B cell (primary cell): ENCODE measurements at regions not wholly inside any gene's neighbourhood (a gene's known extent, or its start where the extent isn't known, plus 50 kb on each side); places are given as distances from the start of the nearest gene placed in this dataset.

ENCODE experiments used
- ATAC-seq: fragments of 200-7000 bp; cut with Tn5 transposase; one replicate; pipeline ENCODE4 v1.10.0; 2021; ENCODE audit warnings: low read depth, mild to moderate bottlenecking, moderate number of reproducible peaks, moderate library complexity
- CTCF ChIA-PET: fragments of 350-600 bp; sonication (Branson Sonifier 250); formaldehyde crosslinking; loops from one replicate; lab custom pipeline; 2021; ENCODE audit warnings: antibody characterized with exemption, inconsistent platforms; lab: Charles Lee
- POLR2A ChIA-PET: fragments of 350-600 bp; sonication (Branson Sonifier 250); formaldehyde crosslinking; loops from one replicate; lab custom pipeline; 2021; ENCODE audit warnings: antibody characterized with exemption; lab: Charles Lee
- DNase-seq: peaks from one replicate; pipeline ENCODE4 v3.0.0; 2013
- H2AFZ ChIP-seq: 2 replicates; pipeline ENCODE4 v1.6.1; 2012; ENCODE audit warnings: mild to moderate bottlenecking, low read depth, low read length; ENCODE audit not compliant: insufficient read depth, poor library complexity, severe bottlenecking
- H3K27ac ChIP-seq, 2 donors: 1 replicate in 1 of 2; 2 replicates in 1 of 2; pipeline ENCODE4 v1.5.1; 2012 to 2013; ENCODE audit warnings: low read length in 2 of 2, mild to moderate bottlenecking in 2 of 2, moderate library complexity in 1 of 2
- H3K27me3 ChIP-seq, 4 experiments: fragments of 200-600 bp in 1 of 4; sonication (generic) in 1 of 4; replicated peaks in 1 of 4; 1 replicate in 2 of 4; 2 replicates in 2 of 4; pipeline versions ENCODE4 v1.6.1 to v1.7.0; 2013 to 2016; ENCODE audit warnings: low read length in 3 of 4, mild to moderate bottlenecking in 2 of 4, mixed read lengths in 1 of 4, moderate library complexity in 1 of 4; ENCODE audit not compliant: insufficient read depth in 4 of 4, control insufficient read depth in 3 of 4; ENCODE audit errors: control extremely low read depth in 1 of 4
- H3K36me3 ChIP-seq, 2 experiments: replicated peaks in 1 of 2; 1 replicate in 1 of 2; 2 replicates in 1 of 2; pipeline versions ENCODE4 v1.6.1 to v1.7.1; 2013; ENCODE audit warnings: low read length in 1 of 2; ENCODE audit not compliant: insufficient read depth in 2 of 2, control insufficient read depth in 1 of 2; ENCODE audit errors: control extremely low read depth in 1 of 2, extremely low read depth in 1 of 2
- H3K4me1 ChIP-seq, 2 donors: fragments of 200-600 bp in 1 of 2; sonication (generic) in 1 of 2; 1 replicate in 1 of 2; 2 replicates in 1 of 2; pipeline versions ENCODE4 v1.5.1 to v1.6.1; 2013 to 2017; ENCODE audit warnings: low read length in 2 of 2; ENCODE audit not compliant: control insufficient read depth in 2 of 2, insufficient read depth in 2 of 2
- H3K4me2 ChIP-seq: replicated peaks from 2 replicates; pipeline ENCODE3; 2012; ENCODE audit warnings: mild to moderate bottlenecking, low read depth, low read length; ENCODE audit not compliant: poor library complexity, severe bottlenecking
- H3K4me3 ChIP-seq, 5 experiments: fragments of 200-600 bp in 1 of 5; sonication (generic) in 1 of 5; 1 replicate in 3 of 5; 2 replicates in 2 of 5; pipeline versions ENCODE4 v1.5.1 to v1.7.0; 2011 to 2016; ENCODE audit warnings: low read length in 4 of 5, mild to moderate bottlenecking in 4 of 5, low read depth in 2 of 5, control low read depth in 1 of 5, moderate library complexity in 1 of 5; ENCODE audit not compliant: insufficient read depth in 1 of 5; ENCODE audit errors: control extremely low read depth in 1 of 5, extremely low read depth in 1 of 5
- H3K79me2 ChIP-seq: fragments of 200-600 bp; sonication (generic); one replicate; pipeline ENCODE4 v1.6.0; 2016; ENCODE audit warnings: low read length; ENCODE audit not compliant: control insufficient read depth, insufficient read depth
- H3K9ac ChIP-seq: fragments of 200-600 bp; sonication (generic); 2 replicates; pipeline ENCODE4 v1.6.1; 2017; ENCODE audit warnings: mild to moderate bottlenecking, low read length, moderate library complexity
- H3K9me3 ChIP-seq, 3 donors: one replicate each; pipeline versions ENCODE4 v1.6.1 to v1.7.1; 2013; ENCODE audit warnings: low read length in 2 of 3; ENCODE audit not compliant: control insufficient read depth in 2 of 3, insufficient read depth in 1 of 3; ENCODE audit errors: control extremely low read depth in 1 of 3
- H4K20me1 ChIP-seq: 2 replicates; pipeline ENCODE4 v1.6.0; 2012; ENCODE audit warnings: mild to moderate bottlenecking, low read length; ENCODE audit not compliant: insufficient read depth, control insufficient read depth, poor library complexity, severe bottlenecking
- H3K27ac Mint-ChIP-seq: one replicate; pipeline ENCODE4 v1.8.0; 2021; ENCODE audit warnings: mixed read lengths
- H3K27me3 Mint-ChIP-seq: one replicate; pipeline ENCODE4 v1.8.0; 2021; ENCODE audit warnings: mixed read lengths
- H3K4me1 Mint-ChIP-seq: one replicate; pipeline ENCODE4 v1.8.0; 2021; ENCODE audit warnings: mixed read lengths
- H3K4me3 Mint-ChIP-seq: one replicate; pipeline ENCODE4 v1.8.0; 2021; ENCODE audit warnings: mixed read lengths
- H3K9me3 Mint-ChIP-seq: one replicate; pipeline ENCODE4 v1.8.0; 2022; ENCODE audit warnings: mixed read lengths; ENCODE audit not compliant: insufficient read depth
- EZH2 ChIP-seq: IDR thresholded peaks from 2 replicates; pipeline ENCODE4 v1.6.1; 2012; ENCODE audit warnings: borderline replicate concordance, low read depth, mild to moderate bottlenecking, moderate library complexity, low read length; ENCODE audit not compliant: insufficient read depth, poor library complexity, severe bottlenecking
- WGBS: methylation state at CpG from one replicate; pipeline ENCODE4 v1.1.5; 2013; ENCODE audit warnings: missing lambda C conversion rate; ENCODE audit not compliant: insufficient coverage; 5-methylcytosine and 5-hydroxymethylcytosine counted together
- intact Hi-C: fragments of 100-400 bp; cut with micrococcal nuclease; formaldehyde crosslinking; loops from one replicate; pipeline ENCODE4 v1.10.0; 2022
- TF ChIP-seq, protein P1 (sequence below): fragments of 200-600 bp; IDR thresholded peaks from one replicate; pipeline ENCODE4 v1.8.0; 2022; ENCODE audit warnings: antibody characterized with exemption, mild to moderate bottlenecking

DNA sequence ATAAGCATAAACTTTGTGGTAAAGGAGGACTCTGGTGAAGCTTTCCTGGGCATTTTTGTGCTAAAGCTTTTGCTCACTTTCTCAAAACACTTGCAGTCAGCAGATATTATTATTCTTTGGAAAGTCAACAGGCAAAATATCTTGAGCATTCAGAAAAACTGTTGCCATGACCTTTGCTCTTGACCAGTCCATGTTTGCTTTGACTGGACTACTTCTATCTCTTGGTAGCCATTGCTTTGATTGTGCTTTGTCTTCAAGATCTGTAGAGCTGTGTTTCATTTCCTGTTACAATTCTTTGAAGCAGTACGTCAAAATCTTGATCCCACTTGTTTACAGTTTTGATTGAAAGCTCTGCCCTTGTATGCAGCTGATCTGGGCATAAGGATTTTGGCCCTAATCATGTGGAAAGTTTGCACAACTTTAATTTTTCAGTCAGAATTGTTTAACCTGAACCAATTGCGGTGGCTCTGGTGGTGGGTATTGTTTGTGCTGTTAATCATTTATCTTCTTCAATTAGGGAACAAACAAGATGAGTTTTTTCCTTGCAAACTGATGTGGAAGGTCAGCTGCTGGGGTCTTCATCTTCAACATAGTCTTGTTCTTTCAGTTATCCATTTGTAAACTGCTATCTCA is 121.5 kb upstream of the NUDT6 start:
- no peaks in the 10 kb centered on the region for H3K36me3 ChIP-seq
- H3K4me3 Mint-ChIP-seq = no peak overlapping the region
- WGBS = 0% methylated on average over 1 of the region's 2 CpGs
- intact Hi-C loops = no loop called here
- no peaks in the 10 kb centered on the region for H3K27me3 Mint-ChIP-seq
- no peak overlapping the region for H3K9ac ChIP-seq
- H2AFZ ChIP-seq = no peak overlapping the region
- ChIA-PET POLR2A (no interaction called here), CTCF (interaction anchor here (0.5 kb wide), 1 partner anchor 816 kb away, joined by 4 read pairs; no protein-coding TSS in a partner anchor)
- H3K27ac ChIP-seq = no peak overlapping the region
- DNase-seq (no peak), ATAC-seq (no peak)
- no peaks in the 10 kb centered on the region for H3K4me1 Mint-ChIP-seq
- no peak overlapping the region for H3K4me3 ChIP-seq
- peaks cover 9 to 27% (median 13%) of the 10 kb centered on the region in 3 donors for H3K9me3 ChIP-seq
- peaks cover 26% of the 10 kb centered on the region for H3K9me3 Mint-ChIP-seq
- H3K27ac Mint-ChIP-seq = no peak overlapping the region
- H3K79me2 ChIP-seq = no peaks in the 10 kb centered on the region
- H4K20me1 ChIP-seq = no peaks in the 10 kb centered on the region
- TF ChIP-seq, protein P1, sequence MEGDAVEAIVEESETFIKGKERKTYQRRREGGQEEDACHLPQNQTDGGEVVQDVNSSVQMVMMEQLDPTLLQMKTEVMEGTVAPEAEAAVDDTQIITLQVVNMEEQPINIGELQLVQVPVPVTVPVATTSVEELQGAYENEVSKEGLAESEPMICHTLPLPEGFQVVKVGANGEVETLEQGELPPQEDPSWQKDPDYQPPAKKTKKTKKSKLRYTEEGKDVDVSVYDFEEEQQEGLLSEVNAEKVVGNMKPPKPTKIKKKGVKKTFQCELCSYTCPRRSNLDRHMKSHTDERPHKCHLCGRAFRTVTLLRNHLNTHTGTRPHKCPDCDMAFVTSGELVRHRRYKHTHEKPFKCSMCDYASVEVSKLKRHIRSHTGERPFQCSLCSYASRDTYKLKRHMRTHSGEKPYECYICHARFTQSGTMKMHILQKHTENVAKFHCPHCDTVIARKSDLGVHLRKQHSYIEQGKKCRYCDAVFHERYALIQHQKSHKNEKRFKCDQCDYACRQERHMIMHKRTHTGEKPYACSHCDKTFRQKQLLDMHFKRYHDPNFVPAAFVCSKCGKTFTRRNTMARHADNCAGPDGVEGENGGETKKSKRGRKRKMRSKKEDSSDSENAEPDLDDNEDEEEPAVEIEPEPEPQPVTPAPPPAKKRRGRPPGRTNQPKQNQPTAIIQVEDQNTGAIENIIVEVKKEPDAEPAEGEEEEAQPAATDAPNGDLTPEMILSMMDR = no peak
- TF ChIP-seq EZH2 = no peak
- H3K4me2 ChIP-seq = no peak overlapping the region
- no peaks in the 10 kb centered on the region for H3K4me1 ChIP-seq
- H3K27me3 ChIP-seq = no peaks in the 10 kb centered on the region

DNA sequence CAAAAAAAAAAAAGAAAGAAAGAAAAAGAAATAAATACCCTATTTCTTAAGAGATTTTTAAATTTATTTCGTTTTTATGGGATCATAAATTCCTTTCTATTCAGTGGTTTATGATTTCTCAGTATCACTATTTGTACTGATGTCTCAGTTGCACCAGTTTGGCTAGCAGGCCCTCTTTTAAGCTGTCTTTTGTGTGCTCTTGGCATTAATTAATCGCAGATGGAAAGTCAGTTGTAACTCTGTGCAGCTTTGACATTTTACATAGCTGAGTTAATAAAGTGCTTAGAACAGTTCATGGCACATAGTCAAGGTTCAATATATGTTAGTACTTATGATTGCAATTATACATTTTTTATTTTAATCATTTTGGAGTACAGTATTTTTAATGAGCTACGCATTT is 123.7 kb upstream of the NUDT6 start:
- POLR2A ChIA-PET = no interaction called here
- DNase-seq = no peak
- Histone ChIP-seq H3K4me3 (no peak overlapping the region), H3K27me3 (no peaks in the 10 kb centered on the region), H3K9ac (no peak overlapping the region), H3K27ac (no peak overlapping the region), H3K79me2 (no peaks in the 10 kb centered on the region), H2AFZ (no peak overlapping the region), H3K36me3 (no peaks in the 10 kb centered on the region), H3K9me3 (peaks cover 13 to 27% (median 14%) of the 10 kb centered on the region in 3 donors), H3K4me1 (no peaks in the 10 kb centered on the region), H4K20me1 (no peaks in the 10 kb centered on the region), H3K4me2 (no peak overlapping the region)
- H3K27ac Mint-ChIP-seq = no peak overlapping the region
- no peaks in the 10 kb centered on the region for H3K4me1 Mint-ChIP-seq
- ATAC-seq = no peak
- H3K9me3 Mint-ChIP-seq = peaks cover 31% of the 10 kb centered on the region
- CTCF ChIA-PET = no interaction called here
- intact Hi-C loops = no loop called here
- H3K27me3 Mint-ChIP-seq = no peaks in the 10 kb centered on the region
- WGBS = no CpG with 5 or more reads among the region's 3 CpGs
- H3K4me3 Mint-ChIP-seq = no peak overlapping the region
- TF ChIP-seq, protein P1 = no peak
- no peak for TF ChIP-seq EZH2
